ENCODE measurements at regions not wholly inside any gene's neighbourhood (a gene's known extent, or its start where the extent isn't known, plus 50 kb on each side); places are given as distances from the start of the nearest gene placed in this dataset.

- DNase-seq (ENCODE audit: low read depth) = no peak
- no peak for TF ChIP-seq CTCF (conservative IDR thresholded peaks at IDR 0.05; ENCODE audit: low read depth, low read length)
- no peak overlapping the region for H3K4me3 ChIP-seq (ENCODE audit: low read depth, low read length)
Measured at GRCh38 chr22:48429446-48430020, 1398.1 kb downstream of the BRD1 start.

- no peak overlapping the region for H3K4me3 ChIP-seq (ENCODE audit: low read depth, low read length)
- DNase-seq (ENCODE audit: low read depth) = peak; percentile 1
- TF ChIP-seq CTCF (conservative IDR thresholded peaks at IDR 0.05; ENCODE audit: low read depth, low read length) = no peak
Measured at GRCh38 chr22:48428631-48429371, 1398.9 kb downstream of the BRD1 start.

GRCh38 chr22:48427731-48428211 lies 1399.9 kb downstream of the BRD1 start:
- H3K4me3 ChIP-seq (ENCODE audit: low read depth, low read length) = no peak overlapping the region
- no peak for DNase-seq (ENCODE audit: low read depth)
- TF ChIP-seq CTCF (conservative IDR thresholded peaks at IDR 0.05; ENCODE audit: low read depth, low read length) = no peak

GRCh38 chr22:48426466-48427380 lies 1401.0 kb downstream of the BRD1 start:
- TF ChIP-seq CTCF (conservative IDR thresholded peaks at IDR 0.05; ENCODE audit: low read depth, low read length) = no peak
- H3K4me3 ChIP-seq (ENCODE audit: low read depth, low read length) = no peak overlapping the region
- DNase-seq (ENCODE audit: low read depth) = no peak

- no peak for TF ChIP-seq CTCF (conservative IDR thresholded peaks at IDR 0.05; ENCODE audit: low read depth, low read length)
- no peak overlapping the region for H3K4me3 ChIP-seq (ENCODE audit: low read depth, low read length)
- no peak for DNase-seq (ENCODE audit: low read depth)
Measured at GRCh38 chr22:48425641-48426040, 1402.0 kb downstream of the BRD1 start.

- no peak for DNase-seq (ENCODE audit: low read depth)
- no peak for TF ChIP-seq CTCF (conservative IDR thresholded peaks at IDR 0.05; ENCODE audit: low read depth, low read length)
- no peak overlapping the region for H3K4me3 ChIP-seq (ENCODE audit: low read depth, low read length)
Measured at GRCh38 chr22:48425091-48425506, 1402.6 kb downstream of the BRD1 start.
